Liver (tissue), 8 donors: ENCODE measurements at regions not wholly inside any gene's neighbourhood (a gene's known extent, or its start where the extent isn't known, plus 50 kb on each side); places are given as distances from the start of the nearest gene placed in this dataset.

Experiments used
- DNase-seq: peaks from one replicate; pipeline ENCODE4 v3.0.0-alpha.2; 2017; ENCODE audit warnings: low spot score
- H3K27ac ChIP-seq, 2 donors: one replicate each; pipeline ENCODE4 v1.7.0; 2013; ENCODE audit warnings: inconsistent platforms in 2 of 2, low read length in 2 of 2, control low read depth in 1 of 2, low read depth in 1 of 2, mild to moderate bottlenecking in 1 of 2
- H3K27me3 ChIP-seq, 4 donors: one replicate each; pipeline versions ENCODE4 v1.6.1 to v1.7.0; 2013; ENCODE audit warnings: low read length in 3 of 4, inconsistent platforms in 1 of 4, mild to moderate bottlenecking in 1 of 4, moderate library complexity in 1 of 4; ENCODE audit not compliant: control insufficient read depth in 4 of 4, insufficient read depth in 4 of 4
- H3K36me3 ChIP-seq, 4 donors: one replicate each; pipeline versions ENCODE4 v1.6.1 to v1.7.0; 2013; ENCODE audit warnings: low read length in 3 of 4, mild to moderate bottlenecking in 3 of 4, low read depth in 1 of 4, moderate library complexity in 1 of 4; ENCODE audit not compliant: control insufficient read depth in 4 of 4, insufficient read depth in 3 of 4
- H3K4me1 ChIP-seq, 4 donors: one replicate each; pipeline versions ENCODE4 v1.6.1 to v1.7.0; 2013; ENCODE audit warnings: low read length in 3 of 4, mild to moderate bottlenecking in 3 of 4, moderate library complexity in 1 of 4; ENCODE audit not compliant: control insufficient read depth in 4 of 4, insufficient read depth in 4 of 4
- H3K4me3 ChIP-seq, 3 donors: one replicate each; pipeline versions ENCODE4 v1.6.1 to v1.7.0; 2013; ENCODE audit warnings: low read length in 3 of 3, control low read depth in 1 of 3, low read depth in 1 of 3, mild to moderate bottlenecking in 1 of 3
- H3K9ac ChIP-seq, 2 donors: one replicate each; pipeline ENCODE4 v1.7.0; 2013; ENCODE audit warnings: low read length in 2 of 2, mild to moderate bottlenecking in 2 of 2, moderate library complexity in 2 of 2, control low read depth in 1 of 2, low read depth in 1 of 2
- H3K9me3 ChIP-seq, 4 donors: one replicate each; pipeline versions ENCODE4 v1.6.1 to v1.7.0; 2013; ENCODE audit warnings: low read length in 3 of 4; ENCODE audit not compliant: control insufficient read depth in 4 of 4
- CTCF ChIP-seq: fragments of 150-350 bp; IDR thresholded peaks from 2 replicates; pipeline ENCODE4 v1.5.1; 2017; ENCODE audit warnings: improper control_type of control experiment, low read depth, low read length; ENCODE audit not compliant: missing input control
- EGR1 ChIP-seq, 2 donors: IDR thresholded peaks; 2 replicates each; pipeline ENCODE4 v1.6.1; 2016 to 2018; ENCODE audit warnings: antibody characterized with exemption in 2 of 2, low read depth in 2 of 2
- FOXA1 ChIP-seq: IDR thresholded peaks from 2 replicates; pipeline ENCODE4 v1.6.1; 2016; ENCODE audit warnings: antibody characterized with exemption
- FOXA2 ChIP-seq: IDR thresholded peaks from 2 replicates; pipeline ENCODE4 v1.6.1; 2016; ENCODE audit warnings: antibody characterized with exemption
- GABPA ChIP-seq, 2 donors: IDR thresholded peaks in 1 of 2; conservative IDR thresholded peaks in 1 of 2; 2 replicates each; pipeline ENCODE4 v1.6.1; 2016; ENCODE audit warnings: antibody characterized with exemption in 2 of 2, mild to moderate bottlenecking in 1 of 2, moderate library complexity in 1 of 2
- HNF4A ChIP-seq, 2 donors: conservative IDR thresholded peaks; 2 replicates each; pipeline ENCODE4 v1.6.1; 2016; ENCODE audit warnings: antibody characterized with exemption in 2 of 2, mild to moderate bottlenecking in 2 of 2
- HNF4G ChIP-seq: IDR thresholded peaks from 2 replicates; pipeline ENCODE4 v1.6.1; 2016; ENCODE audit warnings: antibody characterized with exemption
- JUND ChIP-seq, 2 donors: IDR thresholded peaks; 2 replicates each; pipeline ENCODE4 v1.6.1; 2016; ENCODE audit warnings: antibody characterized with exemption in 2 of 2
- RAD21 ChIP-seq, 2 donors: IDR thresholded peaks; 2 replicates each; pipeline ENCODE4 v1.6.1; 2016; ENCODE audit warnings: antibody characterized with exemption in 2 of 2, mild to moderate bottlenecking in 2 of 2
- REST ChIP-seq: IDR thresholded peaks from 2 replicates; pipeline ENCODE4 v1.6.1; 2016; ENCODE audit warnings: antibody characterized with exemption, mild to moderate bottlenecking
- RXRA ChIP-seq, 2 donors: IDR thresholded peaks; 2 replicates each; pipeline ENCODE4 v1.6.1; 2017 to 2018; ENCODE audit warnings: antibody characterized with exemption in 2 of 2, mild to moderate bottlenecking in 1 of 2
- SP1 ChIP-seq: IDR thresholded peaks from 2 replicates; pipeline ENCODE4 v1.6.1; 2018; ENCODE audit warnings: antibody characterized with exemption, mild to moderate bottlenecking
- TAF1 ChIP-seq: conservative IDR thresholded peaks from 2 replicates; pipeline ENCODE4 v1.6.1; 2016; ENCODE audit warnings: antibody characterized with exemption, mild to moderate bottlenecking
- YY1 ChIP-seq: IDR thresholded peaks from 2 replicates; pipeline ENCODE4 v1.6.1; 2016; ENCODE audit warnings: antibody characterized with exemption, mild to moderate bottlenecking
- whole genome bisulfite sequencing: extraction: QIAGEN DNeasy Blood & Tissue Kit; methylation state at CpG from one replicate; pipeline ENCODE4 v1.1.7; 2013; 5-methylcytosine and 5-hydroxymethylcytosine counted together
- TF ChIP-seq, protein P1 (sequence below): IDR thresholded peaks from 2 replicates; pipeline ENCODE4 v1.6.1; 2016; ENCODE audit warnings: antibody characterized with exemption
- donor health status: healthy.
- donor health status: healthy.
- donor health status: healthy.
- donor health status: healthy.
- donor health status: healthy.

GRCh38 chr5:96285823-96286222 is 147.2 kb downstream of the PCSK1 start (continued):
- TF ChIP-seq CTCF (no peak), YY1 (no peak), SP1 (no peak)

- Histone ChIP-seq H3K27ac (no peak overlapping the region), H3K9me3 (no peaks in the 10 kb centered on the region), H3K4me1 (peaks cover 0 to 9% (median 9%) of the 10 kb centered on the region in 4 donors), H3K27me3 (no peaks in the 10 kb centered on the region), H3K36me3 (no peaks in the 10 kb centered on the region), H3K4me3 (no peak overlapping the region), H3K9ac (no peak overlapping the region)
- no peak for TF ChIP-seq HNF4A (conservative IDR thresholded peaks at IDR 0.05)
- TF ChIP-seq FOXA1 = no peak
- TF ChIP-seq YY1 = no peak
- TF ChIP-seq JUND (IDR thresholded peaks at IDR 0.05) = no peak
- no peak for TF ChIP-seq RXRA (IDR thresholded peaks at IDR 0.05)
- no peak for TF ChIP-seq GABPA (IDR thresholded peaks at IDR 0.05 in 1 of 2, conservative IDR thresholded peaks at IDR 0.05 in 1 of 2)
- no peak for TF ChIP-seq TAF1
- no peak for TF ChIP-seq HNF4G
- no peak for TF ChIP-seq FOXA2
- TF ChIP-seq, protein P1, sequence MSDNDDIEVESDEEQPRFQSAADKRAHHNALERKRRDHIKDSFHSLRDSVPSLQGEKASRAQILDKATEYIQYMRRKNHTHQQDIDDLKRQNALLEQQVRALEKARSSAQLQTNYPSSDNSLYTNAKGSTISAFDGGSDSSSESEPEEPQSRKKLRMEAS = no peak
- no peak for TF ChIP-seq REST
- no peak for TF ChIP-seq CTCF
- TF ChIP-seq RAD21 (IDR thresholded peaks at IDR 0.05) = no peak
- no peak for TF ChIP-seq EGR1 (IDR thresholded peaks at IDR 0.05; ENCODE audit: low read depth in 2 of 2)
- no peak for TF ChIP-seq SP1
- WGBS = 83% methylated on average over 4 of the region's 4 CpGs
- DNase-seq = no peak
Observed at GRCh38 chr5:96284727-96285389, 148.2 kb downstream of the PCSK1 start.
